WI38 (cell line): ENCODE measurements at regions not wholly inside any gene's neighbourhood (a gene's known extent, or its start where the extent isn't known, plus 50 kb on each side); places are given as distances from the start of the nearest gene placed in this dataset.

ENCODE experiments used
- H3K4me3 ChIP-seq: 2 replicates; pipeline ENCODE4 v1.5.1; 2011; ENCODE audit warnings: low read depth, mild to moderate bottlenecking, control low read depth, low read length
- TF ChIP-seq, protein P1 (sequence below): IDR thresholded peaks from 2 replicates; pipeline ENCODE4 v1.5.1; 2012; ENCODE audit warnings: low read depth, mild to moderate bottlenecking, control low read depth, low read length

DNA sequence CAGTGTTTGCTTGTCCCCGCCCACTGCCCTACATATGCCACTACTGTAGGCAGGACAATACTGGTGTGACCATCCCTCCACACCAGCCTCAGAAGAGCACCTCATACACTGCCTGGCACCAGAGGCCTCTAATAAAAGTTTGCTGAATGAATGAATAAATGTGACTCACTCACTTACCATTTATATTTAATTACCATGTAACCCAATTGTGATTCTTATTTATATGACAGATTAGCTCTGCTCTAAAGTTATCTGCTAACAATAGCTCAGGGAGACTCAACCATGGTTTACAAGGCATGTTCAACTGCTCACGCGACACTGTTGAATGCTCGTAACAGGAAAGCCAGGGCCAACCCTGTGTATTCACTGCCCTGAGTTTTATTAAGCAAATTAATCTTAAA is 66.0 kb upstream of the DOCK9 start:
- TF ChIP-seq, protein P1, sequence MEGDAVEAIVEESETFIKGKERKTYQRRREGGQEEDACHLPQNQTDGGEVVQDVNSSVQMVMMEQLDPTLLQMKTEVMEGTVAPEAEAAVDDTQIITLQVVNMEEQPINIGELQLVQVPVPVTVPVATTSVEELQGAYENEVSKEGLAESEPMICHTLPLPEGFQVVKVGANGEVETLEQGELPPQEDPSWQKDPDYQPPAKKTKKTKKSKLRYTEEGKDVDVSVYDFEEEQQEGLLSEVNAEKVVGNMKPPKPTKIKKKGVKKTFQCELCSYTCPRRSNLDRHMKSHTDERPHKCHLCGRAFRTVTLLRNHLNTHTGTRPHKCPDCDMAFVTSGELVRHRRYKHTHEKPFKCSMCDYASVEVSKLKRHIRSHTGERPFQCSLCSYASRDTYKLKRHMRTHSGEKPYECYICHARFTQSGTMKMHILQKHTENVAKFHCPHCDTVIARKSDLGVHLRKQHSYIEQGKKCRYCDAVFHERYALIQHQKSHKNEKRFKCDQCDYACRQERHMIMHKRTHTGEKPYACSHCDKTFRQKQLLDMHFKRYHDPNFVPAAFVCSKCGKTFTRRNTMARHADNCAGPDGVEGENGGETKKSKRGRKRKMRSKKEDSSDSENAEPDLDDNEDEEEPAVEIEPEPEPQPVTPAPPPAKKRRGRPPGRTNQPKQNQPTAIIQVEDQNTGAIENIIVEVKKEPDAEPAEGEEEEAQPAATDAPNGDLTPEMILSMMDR: no peak
- no peak overlapping the region for H3K4me3 ChIP-seq

DNA sequence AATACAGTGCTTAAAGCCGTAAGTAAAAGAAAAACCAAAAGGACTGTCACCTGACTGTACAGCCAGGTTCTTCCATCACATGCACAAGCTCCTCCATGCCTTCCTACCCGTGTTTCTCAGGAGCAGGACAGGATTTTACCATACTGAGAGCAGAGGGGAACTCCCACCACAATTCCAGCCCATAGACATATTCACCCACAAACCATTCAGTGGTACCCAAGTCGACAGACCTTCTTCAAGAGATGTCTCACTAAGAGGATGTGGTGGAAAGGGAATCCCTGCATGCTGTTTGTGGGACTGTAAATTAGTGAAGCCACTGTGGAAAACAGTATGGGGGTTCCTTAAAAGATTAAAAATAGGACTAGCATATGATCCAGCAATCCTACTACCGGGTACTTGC is 66.9 kb upstream of the DOCK9 start:
- no peak overlapping the region for H3K4me3 ChIP-seq
- TF ChIP-seq, protein P1: no peak

DNA sequence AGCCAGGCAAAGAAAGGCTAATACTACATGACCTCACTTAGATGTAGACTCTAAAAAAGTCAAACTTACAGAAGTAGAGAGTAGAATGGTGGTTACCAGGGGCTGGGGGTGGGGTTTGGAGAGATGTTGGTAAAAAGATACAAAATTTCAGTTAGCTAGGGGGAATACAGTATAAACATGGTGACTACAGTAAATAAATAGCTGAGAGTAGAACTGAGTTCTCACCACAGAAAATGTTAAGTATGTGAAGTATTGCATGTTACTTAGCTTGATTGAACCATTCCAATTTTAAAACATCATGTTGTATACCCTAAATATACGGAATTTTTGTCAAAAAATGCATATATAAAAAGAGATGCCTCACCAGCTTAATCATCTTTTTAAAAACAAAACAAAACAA is 67.5 kb upstream of the DOCK9 start:
- TF ChIP-seq, protein P1: no peak
- no peak overlapping the region for H3K4me3 ChIP-seq

DNA sequence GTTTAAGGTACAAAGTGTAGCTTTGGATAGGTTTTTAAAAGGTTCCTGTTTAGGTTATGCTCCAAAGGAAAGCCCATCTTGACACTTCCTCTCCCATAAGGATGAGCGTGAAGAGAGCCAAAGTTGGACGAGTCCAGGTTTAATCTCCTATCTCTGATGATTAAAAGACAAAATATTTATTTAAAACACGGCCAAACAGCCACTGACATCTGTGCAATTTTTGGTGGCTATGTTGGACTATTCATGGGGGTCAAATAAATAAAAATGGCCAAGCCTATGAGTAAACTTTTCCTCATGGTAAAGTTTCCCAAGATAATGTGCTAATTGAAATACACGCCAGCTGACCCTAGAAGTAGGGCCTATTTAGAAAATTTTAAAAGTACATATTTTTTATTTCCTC is 69.0 kb upstream of the DOCK9 start:
- TF ChIP-seq, protein P1: no peak
- peak overlapping the region; percentile 26; the same call in 1 of the 2 replicates for H3K4me3 ChIP-seq

GRCh38 chr13:99050983-99051488 is 73.2 kb upstream of the DOCK9 start:
- H3K4me3 ChIP-seq: no peak overlapping the region
- TF ChIP-seq, protein P1: no peak

DNA sequence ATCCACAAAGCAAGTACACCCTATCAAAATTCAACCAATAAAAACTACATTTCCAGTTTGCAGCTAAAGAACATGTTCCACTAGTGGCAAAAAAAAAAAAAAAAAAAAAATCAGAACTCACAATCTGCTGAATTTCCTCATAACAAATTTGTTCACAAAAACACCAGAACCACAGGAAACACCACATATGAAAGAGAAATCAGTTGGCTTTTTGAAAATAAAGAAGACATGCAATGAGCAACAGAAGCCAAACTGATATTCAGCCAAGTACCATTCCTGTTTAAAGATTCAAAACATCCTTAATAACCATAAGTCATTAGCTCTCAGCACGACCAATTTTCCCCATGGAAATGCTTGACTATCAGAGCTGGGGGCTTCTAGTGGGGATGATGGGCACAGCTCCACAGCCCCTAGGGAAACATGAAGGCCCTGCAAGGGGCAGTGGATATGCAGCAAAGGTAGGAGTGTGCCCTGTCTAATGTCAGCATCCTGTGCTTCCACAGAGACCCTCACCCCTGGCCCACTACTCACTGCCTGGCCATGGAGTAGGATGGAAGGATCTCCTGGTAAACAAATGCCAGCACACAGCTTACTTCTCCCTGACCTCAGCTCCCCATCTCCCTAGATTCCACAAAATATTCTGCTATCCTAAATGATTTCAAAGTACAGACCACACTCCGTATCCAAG is 74.0 kb upstream of the DOCK9 start:
- TF ChIP-seq, protein P1: no peak
- H3K4me3 ChIP-seq: no peak overlapping the region

- H3K4me3 ChIP-seq: no peak overlapping the region
- TF ChIP-seq, protein P1: no peak
Observed at GRCh38 chr13:99053636-99054233, 75.9 kb upstream of the DOCK9 start.
